NB4 (cell line): ENCODE measurements at regions not wholly inside any gene's neighbourhood (a gene's known extent, or its start where the extent isn't known, plus 50 kb on each side); places are given as distances from the start of the nearest gene placed in this dataset.

Experiments used
- CTCF ChIP-seq: IDR thresholded peaks from one replicate; pipeline ENCODE4 v1.5.1; 2012; ENCODE audit warnings: low read depth, low read length
- POLR2A ChIP-seq: IDR thresholded peaks from 2 replicates; pipeline ENCODE4 v1.6.1; 2011; ENCODE audit warnings: mild to moderate bottlenecking; ENCODE audit not compliant: insufficient read length; ENCODE audit errors: extremely low read depth

DNA sequence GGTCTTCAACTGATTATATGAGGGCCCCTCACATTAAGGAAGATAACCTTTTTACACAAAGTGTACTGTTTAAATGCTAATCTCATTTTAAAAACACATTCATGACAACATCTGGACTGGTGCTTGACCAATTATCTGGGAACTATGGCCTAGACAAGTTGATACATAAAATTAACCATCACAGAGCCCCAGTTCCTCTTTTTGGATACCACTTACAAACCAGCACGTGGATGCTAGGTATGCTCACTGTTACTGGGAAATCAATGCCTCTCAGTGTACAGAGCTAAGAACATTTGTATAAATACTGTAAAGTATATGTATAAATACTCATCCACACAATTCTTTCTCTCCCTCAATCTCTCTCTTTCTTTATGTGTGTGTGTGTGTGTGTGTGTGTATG is 1217.8 kb upstream of the LRRTM3 start:
- TF ChIP-seq CTCF (no peak), POLR2A (no peak)
